ENCODE measurements at regions not wholly inside any gene's neighbourhood (a gene's known extent, or its start where the extent isn't known, plus 50 kb on each side); places are given as distances from the start of the nearest gene placed in this dataset.

DNA sequence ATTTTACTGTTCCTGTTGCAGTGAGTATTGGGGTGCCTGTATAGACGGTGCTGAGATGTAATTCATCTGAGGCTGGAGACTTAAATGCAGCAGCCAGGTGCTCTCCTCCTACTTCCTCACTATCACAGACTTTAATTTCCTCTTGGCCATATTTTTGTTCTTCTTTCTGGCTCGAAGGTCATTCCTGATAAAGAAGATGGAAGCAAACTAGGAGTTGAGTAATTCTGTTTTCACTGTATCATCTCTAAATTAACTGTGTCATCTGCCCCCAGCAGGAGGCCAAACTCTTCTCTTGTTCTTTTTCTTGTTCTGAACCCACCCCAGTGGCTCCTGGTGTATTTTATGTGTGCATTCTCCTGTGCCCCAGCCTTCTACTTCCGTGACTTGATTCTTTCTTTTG, 141.7 kb upstream of the ARHGAP5 start:
- Mint-ChIP-seq H3K4me3 (no peak overlapping the region), H3K9me3 (no peaks in the 10 kb centered on the region), H3K27ac (peak overlapping the region; percentile 20), H3K27me3 (no peaks in the 10 kb centered on the region), H3K4me1 (peaks cover 8% of the 10 kb centered on the region), H3K36me3 (ENCODE audit: low read depth) (no peaks in the 10 kb centered on the region)
- ATAC-seq (replicated peaks), result no peak

DNA sequence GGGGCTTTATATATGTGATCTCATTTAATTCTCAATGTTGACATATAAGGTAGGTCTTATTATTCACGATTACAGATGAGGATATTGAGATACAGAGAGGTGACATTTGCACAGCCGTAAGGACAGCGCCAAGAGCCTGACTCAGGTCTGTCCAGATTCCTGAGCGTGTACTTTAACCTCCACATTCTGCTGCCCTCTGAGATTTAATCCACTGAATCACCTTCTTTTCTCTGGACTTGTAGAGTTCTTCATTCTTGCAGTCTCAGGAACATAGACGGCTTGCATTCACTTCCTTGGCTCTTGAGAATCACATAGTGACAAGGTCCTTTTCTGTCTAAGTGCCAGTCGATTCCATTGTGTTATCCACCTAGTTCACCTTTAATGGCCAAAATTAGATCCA, 141.0 kb upstream of the ARHGAP5 start:
- H3K4me3 Mint-ChIP-seq, result no peak overlapping the region
- H3K4me1 Mint-ChIP-seq, result peaks cover 8% of the 10 kb centered on the region
- H3K36me3 Mint-ChIP-seq (ENCODE audit: low read depth), result no peaks in the 10 kb centered on the region
- peak overlapping the region; percentile 20 for H3K27ac Mint-ChIP-seq
- ATAC-seq (replicated peaks), result no peak
- H3K9me3 Mint-ChIP-seq, result no peaks in the 10 kb centered on the region
- H3K27me3 Mint-ChIP-seq, result no peaks in the 10 kb centered on the region

DNA sequence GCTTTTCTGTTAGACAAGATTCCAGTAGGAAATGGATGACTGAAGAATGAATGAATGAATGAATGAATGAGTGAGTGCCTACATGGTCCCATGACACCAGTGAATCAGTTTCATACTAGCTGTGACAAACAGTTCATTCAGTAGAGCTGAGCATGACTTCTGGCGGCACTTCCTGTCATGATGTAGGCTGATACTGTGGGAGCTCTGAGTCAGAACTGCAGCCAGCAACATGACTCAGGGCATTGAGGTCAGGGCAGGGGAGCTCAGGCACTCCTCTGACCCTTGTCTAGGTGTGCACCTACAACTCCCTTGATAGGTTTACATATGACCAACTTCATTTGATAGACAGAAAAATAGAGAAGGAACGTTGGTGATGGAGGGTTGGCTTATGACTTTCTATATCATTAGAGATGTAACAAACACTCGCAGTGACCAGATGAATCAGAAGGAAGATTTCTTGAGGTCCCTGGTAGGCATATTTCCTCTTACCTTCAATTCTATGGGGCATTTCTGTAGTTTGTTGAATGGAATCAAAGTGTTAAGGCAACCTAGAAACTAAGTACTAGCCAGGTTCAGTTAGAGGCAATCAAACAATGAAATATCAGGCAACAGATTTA, 139.3 kb upstream of the ARHGAP5 start:
- Mint-ChIP-seq H3K9me3 (no peaks in the 10 kb centered on the region), H3K27ac (peak overlapping the region; percentile 23), H3K4me3 (peak overlapping the region; percentile 24), H3K36me3 (ENCODE audit: low read depth) (no peaks in the 10 kb centered on the region), H3K4me1 (peaks cover 8% of the 10 kb centered on the region), H3K27me3 (no peaks in the 10 kb centered on the region)
- peak; percentile 100 for ATAC-seq (replicated peaks)

DNA sequence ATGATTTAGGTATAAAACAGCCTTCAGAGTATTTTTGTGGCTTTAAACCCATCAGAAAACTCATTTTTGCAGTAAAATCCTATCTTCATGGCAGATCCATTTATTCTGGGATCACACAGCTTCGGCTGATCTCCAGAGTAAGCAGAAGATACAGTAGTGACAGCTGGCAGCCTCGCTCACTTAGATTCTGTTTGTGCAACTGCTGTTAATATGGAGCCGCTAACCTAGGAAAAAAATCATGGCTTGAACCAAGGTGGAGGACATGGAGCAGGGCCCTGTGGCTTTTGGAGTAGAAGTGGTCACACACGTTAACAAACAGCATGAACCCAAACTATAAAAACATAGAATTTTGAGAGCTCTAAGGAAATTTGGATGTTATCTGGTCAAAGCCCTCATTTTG, 137.2 kb upstream of the ARHGAP5 start:
- ATAC-seq (replicated peaks), result no peak
- Mint-ChIP-seq H3K4me1 (peaks cover 20% of the 10 kb centered on the region), H3K4me3 (no peak overlapping the region), H3K9me3 (no peaks in the 10 kb centered on the region), H3K27ac (no peak overlapping the region), H3K36me3 (ENCODE audit: low read depth) (no peaks in the 10 kb centered on the region), H3K27me3 (no peaks in the 10 kb centered on the region)

DNA sequence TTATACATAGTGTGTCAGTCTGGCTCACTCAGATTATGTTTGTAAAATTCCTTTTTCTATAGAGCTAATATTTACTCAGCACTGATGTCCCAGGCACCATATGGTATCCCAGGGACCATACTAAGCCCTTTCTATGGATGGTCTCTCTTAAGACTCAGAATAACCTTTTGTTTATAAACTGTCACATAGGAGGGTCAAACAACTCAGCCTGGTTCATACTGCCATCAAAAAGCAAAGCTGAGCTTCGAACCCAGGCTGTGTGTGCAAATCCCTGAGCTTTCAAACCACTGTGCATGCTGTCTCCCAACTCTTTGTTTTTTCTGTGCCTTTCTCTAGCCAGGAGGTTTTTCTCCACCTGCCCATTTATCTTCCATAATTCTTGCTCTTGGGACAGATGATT, 135.6 kb upstream of the ARHGAP5 start:
- Mint-ChIP-seq H3K4me1 (peaks cover 23% of the 10 kb centered on the region), H3K36me3 (ENCODE audit: low read depth) (no peaks in the 10 kb centered on the region), H3K9me3 (no peaks in the 10 kb centered on the region), H3K27ac (no peak overlapping the region), H3K27me3 (no peaks in the 10 kb centered on the region), H3K4me3 (no peak overlapping the region)
- no peak for ATAC-seq (replicated peaks)

DNA sequence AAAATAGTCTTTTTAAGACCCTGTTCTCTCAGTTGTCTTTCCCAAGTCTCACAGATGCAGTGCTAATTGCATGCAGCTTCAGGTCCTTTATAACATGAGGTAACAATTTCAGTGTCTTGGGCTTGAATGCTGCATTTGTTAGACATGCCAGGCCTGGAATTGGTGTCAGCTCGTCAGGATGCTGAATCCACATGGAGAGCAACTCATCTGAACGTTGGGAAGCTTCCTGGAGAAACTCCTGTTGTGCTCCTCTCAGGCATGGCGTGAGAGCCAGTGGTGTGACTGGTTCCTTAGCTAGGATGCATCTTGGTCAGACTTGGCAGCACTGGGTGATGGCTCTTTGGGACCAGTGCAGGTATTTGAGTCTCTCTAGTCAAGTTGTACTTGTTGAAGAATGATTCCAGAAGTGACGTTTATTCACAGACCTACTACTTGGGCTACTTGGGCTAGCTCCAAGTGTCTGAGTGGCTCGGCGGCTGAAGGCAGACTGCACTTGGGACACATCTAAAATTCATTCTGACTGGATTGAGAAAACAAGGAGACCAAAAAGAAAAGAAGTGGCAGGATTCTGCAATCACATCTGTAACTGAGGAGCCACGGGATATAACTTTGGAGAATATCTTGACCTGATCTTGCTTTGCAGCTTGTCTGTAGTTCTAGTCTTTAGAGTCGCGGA, 134.8 kb upstream of the ARHGAP5 start:
- Mint-ChIP-seq H3K27me3 (no peaks in the 10 kb centered on the region), H3K27ac (no peak overlapping the region), H3K4me3 (no peak overlapping the region), H3K4me1 (peaks cover 23% of the 10 kb centered on the region), H3K36me3 (ENCODE audit: low read depth) (no peaks in the 10 kb centered on the region), H3K9me3 (no peaks in the 10 kb centered on the region)
- ATAC-seq (replicated peaks), result no peak

DNA sequence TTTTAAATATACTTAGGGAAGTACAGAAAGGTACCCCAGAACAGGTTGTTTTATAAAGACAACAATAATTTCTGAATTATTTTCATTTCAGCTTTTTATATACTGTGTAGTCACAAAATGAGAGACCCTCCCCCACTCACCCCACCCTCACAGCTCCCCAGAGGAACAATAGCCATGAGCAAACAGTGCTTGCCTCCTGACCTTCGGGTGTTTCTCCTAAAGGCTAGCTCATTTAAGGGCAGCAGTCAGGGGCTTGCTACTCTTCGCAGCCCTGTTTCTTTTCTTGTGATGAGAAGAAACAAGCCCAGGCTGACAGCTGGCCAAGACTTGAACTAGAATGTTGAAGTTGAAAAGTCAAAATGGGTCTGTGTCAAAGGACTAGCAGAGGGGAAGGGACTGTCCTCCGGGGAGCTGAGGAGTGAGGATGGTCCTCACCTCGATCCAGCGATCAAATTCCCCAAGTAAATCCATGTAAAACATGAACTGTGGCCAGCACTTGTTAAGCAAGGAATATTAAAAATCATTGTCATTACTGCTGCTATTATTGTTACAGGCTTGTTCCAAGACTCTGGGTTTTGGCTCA, 133.8 kb upstream of the ARHGAP5 start:
- no peak for ATAC-seq (replicated peaks)
- no peaks in the 10 kb centered on the region for H3K27me3 Mint-ChIP-seq
- H3K4me3 Mint-ChIP-seq, result no peak overlapping the region
- H3K27ac Mint-ChIP-seq, result peak overlapping the region; percentile 79
- peaks cover 23% of the 10 kb centered on the region for H3K4me1 Mint-ChIP-seq
- no peaks in the 10 kb centered on the region for H3K9me3 Mint-ChIP-seq
- no peaks in the 10 kb centered on the region for H3K36me3 Mint-ChIP-seq (ENCODE audit: low read depth)

DNA sequence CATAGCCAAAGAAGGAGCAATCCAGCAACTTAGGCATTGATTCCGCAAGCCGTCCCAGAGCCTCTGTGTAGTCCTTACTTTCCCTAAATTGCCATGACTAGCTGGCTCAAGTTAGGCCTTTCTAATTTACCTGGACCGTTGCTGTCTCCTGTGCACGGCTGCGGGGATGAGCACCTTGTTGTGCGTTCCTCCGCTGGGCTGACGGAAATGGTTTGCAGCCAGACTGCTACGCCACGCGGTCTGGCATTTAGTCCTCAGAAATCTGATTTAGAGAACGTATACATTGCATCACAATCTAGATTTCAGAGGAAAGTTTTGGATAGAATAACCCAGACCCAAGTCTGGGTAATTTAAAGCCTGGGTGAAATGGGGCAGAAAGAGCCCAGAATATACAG, 133.2 kb upstream of the ARHGAP5 start:
- ATAC-seq (replicated peaks), result no peak
- Mint-ChIP-seq H3K9me3 (no peaks in the 10 kb centered on the region), H3K36me3 (ENCODE audit: low read depth) (no peaks in the 10 kb centered on the region), H3K4me1 (peaks cover 23% of the 10 kb centered on the region), H3K27me3 (no peaks in the 10 kb centered on the region), H3K4me3 (peak overlapping the region; percentile 63), H3K27ac (peak overlapping the region; percentile 79)

DNA sequence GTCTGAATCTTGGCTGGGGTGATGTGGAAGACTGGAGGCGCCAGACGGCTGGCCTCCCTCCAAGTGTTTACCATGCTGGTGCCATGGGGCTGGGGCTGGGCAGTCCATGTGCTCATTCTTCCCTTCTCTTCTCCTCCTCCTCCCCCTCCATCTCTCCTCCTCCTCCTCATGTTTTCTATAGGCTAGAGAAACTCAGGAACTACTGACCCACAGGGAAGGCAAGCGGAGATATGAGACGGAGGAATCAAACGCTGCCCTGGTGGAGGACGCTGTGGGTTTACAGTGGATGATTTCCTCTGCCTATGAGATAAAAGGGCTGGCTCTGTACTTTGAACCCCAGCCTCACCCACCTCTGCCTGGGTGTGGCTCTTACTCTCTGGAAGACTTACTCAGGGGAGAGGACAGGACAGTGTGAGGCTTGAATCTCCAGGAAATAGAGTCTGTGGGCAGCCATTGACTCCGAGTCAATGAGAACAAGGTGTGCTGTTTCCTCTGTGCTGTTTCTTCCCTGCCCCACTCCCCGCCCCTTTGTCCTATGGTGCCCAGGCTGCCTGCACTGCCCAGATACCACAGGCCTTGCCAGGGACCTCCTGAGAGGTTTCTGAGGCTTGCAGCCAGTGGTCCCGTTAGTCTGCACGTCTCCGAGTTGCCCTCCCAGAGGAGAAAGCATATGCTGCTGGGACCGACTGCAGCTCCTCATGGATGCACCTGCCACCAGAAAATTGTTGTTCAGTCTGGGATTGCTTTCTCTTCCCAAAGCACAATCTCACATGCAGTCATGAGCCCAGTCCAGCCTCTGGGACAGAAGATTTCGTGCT, 132.6 kb upstream of the ARHGAP5 start:
- ATAC-seq (replicated peaks), result peak; percentile 58
- Mint-ChIP-seq H3K36me3 (ENCODE audit: low read depth) (no peaks in the 10 kb centered on the region), H3K4me1 (peaks cover 23% of the 10 kb centered on the region), H3K27me3 (no peaks in the 10 kb centered on the region), H3K27ac (peak overlapping the region; percentile 79), H3K9me3 (no peaks in the 10 kb centered on the region), H3K4me3 (peak overlapping the region; percentile 63)

DNA sequence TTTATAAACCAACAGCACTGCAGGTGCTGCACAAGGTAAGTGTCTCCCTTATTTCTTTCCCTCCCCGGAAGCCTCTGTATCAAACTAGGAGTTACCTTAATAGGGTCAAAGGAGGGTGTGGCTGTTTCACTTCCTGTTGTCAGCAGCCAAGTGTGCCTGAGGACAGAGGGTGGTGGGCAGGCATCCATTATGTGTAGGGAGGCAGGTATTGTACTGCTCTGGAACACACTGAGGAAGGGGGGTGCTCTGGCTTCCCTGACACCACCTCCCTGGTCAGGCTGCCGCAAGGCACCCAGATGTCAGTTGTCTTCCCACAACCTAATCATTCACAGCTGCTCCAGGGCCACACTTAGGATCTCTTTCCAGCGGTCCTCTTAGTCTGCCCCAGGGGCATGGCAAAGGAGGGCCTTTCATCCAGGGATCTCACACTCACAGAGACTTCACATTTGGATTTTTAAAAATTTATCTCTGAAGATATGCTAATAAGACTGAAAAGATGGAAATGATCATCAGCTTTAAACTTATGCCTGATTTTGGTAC, 132.0 kb upstream of the ARHGAP5 start:
- Mint-ChIP-seq H3K27ac (peak overlapping the region; percentile 79), H3K36me3 (ENCODE audit: low read depth) (no peaks in the 10 kb centered on the region), H3K9me3 (no peaks in the 10 kb centered on the region), H3K4me3 (peak overlapping the region; percentile 63), H3K4me1 (peaks cover 27% of the 10 kb centered on the region), H3K27me3 (no peaks in the 10 kb centered on the region)
- ATAC-seq (replicated peaks), result peak; percentile 84

DNA sequence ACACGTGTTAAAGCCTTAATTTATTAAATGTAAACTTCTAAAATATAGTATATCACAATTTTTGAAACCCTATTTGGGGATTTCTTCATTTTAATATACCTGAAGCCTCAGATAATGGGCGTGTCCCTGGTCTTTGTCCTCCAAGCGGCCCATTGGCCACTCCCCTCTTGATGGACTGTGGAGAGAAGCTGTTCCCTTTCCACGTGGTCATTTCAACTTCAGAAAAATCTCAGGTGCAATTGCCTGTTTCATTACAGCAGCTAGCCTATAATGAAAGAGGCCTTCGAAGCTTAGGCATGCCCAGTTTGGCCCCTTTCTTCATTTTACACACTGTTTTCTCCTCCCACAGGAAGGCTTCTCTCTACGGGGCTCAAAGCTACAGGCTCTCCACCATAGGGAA, 131.4 kb upstream of the ARHGAP5 start:
- H3K4me3 Mint-ChIP-seq, result no peak overlapping the region
- H3K27me3 Mint-ChIP-seq, result no peaks in the 10 kb centered on the region
- ATAC-seq (replicated peaks), result no peak
- no peaks in the 10 kb centered on the region for H3K9me3 Mint-ChIP-seq
- H3K36me3 Mint-ChIP-seq (ENCODE audit: low read depth), result no peaks in the 10 kb centered on the region
- peaks cover 27% of the 10 kb centered on the region for H3K4me1 Mint-ChIP-seq
- no peak overlapping the region for H3K27ac Mint-ChIP-seq

DNA sequence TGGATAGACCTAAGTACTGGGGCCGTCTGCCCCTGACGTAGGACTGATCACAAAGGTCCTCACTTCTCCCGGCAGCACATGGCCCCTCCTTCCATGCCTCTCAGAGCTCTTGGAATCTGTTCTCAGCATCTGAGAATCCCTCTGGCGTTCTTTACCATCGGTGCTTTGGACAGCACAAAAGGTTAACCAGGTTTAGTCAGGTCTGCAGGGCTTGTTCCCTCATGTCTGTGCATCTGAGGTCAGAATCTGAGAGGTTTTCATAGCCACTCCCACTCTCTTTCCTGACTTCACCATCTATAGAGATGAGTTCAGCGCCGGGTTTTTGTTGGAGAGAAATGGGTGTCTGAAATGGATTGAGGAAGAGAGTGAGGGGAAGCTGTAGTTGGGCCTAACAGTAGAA, 130.0 kb upstream of the ARHGAP5 start:
- peaks cover 27% of the 10 kb centered on the region for H3K4me1 Mint-ChIP-seq
- no peak for ATAC-seq (replicated peaks)
- no peaks in the 10 kb centered on the region for H3K9me3 Mint-ChIP-seq
- H3K27ac Mint-ChIP-seq, result no peak overlapping the region
- no peaks in the 10 kb centered on the region for H3K27me3 Mint-ChIP-seq
- H3K4me3 Mint-ChIP-seq, result no peak overlapping the region
- no peaks in the 10 kb centered on the region for H3K36me3 Mint-ChIP-seq (ENCODE audit: low read depth)

DNA sequence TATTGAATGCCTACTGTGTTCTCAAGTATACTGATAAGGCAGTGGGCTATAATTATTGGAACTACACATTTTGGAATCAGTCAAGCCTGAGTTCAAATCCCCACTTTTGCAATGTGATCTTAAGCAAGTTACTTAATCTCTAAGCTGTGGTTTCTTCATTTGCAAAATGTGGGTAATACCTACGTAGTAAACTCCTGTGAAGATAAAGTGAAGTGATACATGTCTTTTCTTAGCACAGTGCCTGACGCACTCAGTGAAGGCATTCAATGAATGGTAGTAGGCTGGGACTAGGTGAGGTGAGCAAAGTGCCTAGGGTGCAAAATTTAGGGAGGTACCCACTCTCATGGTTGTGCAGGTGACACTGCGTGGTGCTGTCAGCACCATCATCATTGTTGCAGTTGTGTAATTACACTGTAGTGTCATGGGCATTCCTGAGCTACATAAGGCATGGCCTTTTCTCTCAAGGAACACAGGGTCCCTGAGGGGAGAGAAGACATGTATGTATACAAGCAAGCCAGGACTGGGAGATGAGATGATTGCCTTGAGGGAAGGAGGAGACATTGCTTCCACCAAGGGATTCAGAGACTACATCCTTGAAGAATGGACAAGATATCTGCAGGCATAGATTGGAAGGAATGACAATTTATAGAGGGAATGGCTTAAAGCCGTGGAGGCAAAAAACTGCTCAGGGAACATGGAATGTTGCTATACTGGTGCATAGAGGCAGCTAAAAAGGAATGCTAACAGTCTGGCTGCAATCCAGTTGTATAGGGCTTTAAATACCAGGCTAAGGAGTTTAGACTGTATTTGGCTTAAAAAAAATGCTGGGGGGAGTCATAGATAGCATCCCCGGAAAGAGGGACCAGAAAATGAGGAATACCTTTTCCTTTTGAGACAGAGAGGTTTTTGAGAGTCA, 129.2 kb upstream of the ARHGAP5 start:
- Mint-ChIP-seq H3K4me1 (peaks cover 27% of the 10 kb centered on the region), H3K27ac (no peak overlapping the region), H3K4me3 (no peak overlapping the region), H3K36me3 (ENCODE audit: low read depth) (no peaks in the 10 kb centered on the region), H3K9me3 (no peaks in the 10 kb centered on the region), H3K27me3 (no peaks in the 10 kb centered on the region)
- ATAC-seq (replicated peaks), result no peak

DNA sequence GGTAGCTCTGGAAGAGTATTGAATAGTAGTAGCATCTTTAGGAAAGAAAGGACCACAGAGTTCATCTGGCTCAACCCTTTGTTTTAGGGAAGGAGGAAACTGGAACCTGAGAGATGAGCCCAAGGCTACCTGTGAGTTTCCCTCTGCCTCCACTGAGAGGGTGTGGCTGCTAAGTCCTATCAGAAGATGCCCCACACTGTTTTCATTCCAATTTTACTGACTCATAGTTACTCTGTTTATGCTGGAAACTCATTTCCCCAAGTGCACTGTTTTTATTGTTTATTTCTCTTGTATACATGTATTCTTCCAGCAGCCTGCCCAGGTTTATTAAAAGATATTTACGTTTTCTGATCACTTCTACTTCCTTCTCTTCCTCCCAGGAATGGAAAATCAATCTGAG, 127.4 kb upstream of the ARHGAP5 start:
- no peak for ATAC-seq (replicated peaks)
- peak overlapping the region; percentile 69 for H3K27ac Mint-ChIP-seq
- H3K27me3 Mint-ChIP-seq, result no peaks in the 10 kb centered on the region
- peaks cover 14% of the 10 kb centered on the region for H3K4me1 Mint-ChIP-seq
- H3K9me3 Mint-ChIP-seq, result no peaks in the 10 kb centered on the region
- no peaks in the 10 kb centered on the region for H3K36me3 Mint-ChIP-seq (ENCODE audit: low read depth)
- H3K4me3 Mint-ChIP-seq, result no peak overlapping the region
